GM19395 (cell line): ENCODE measurements at regions not wholly inside any gene's neighbourhood (a gene's known extent, or its start where the extent isn't known, plus 50 kb on each side); places are given as distances from the start of the nearest gene placed in this dataset.

Experiments used
- ATAC-seq: cut with Tn5 transposase; IDR thresholded peaks from one replicate; pipeline ENCODE4 v1.9.1; 2021; ENCODE audit warnings: mild to moderate bottlenecking, moderate library complexity; ENCODE audit not compliant: unreplicated experiment

DNA sequence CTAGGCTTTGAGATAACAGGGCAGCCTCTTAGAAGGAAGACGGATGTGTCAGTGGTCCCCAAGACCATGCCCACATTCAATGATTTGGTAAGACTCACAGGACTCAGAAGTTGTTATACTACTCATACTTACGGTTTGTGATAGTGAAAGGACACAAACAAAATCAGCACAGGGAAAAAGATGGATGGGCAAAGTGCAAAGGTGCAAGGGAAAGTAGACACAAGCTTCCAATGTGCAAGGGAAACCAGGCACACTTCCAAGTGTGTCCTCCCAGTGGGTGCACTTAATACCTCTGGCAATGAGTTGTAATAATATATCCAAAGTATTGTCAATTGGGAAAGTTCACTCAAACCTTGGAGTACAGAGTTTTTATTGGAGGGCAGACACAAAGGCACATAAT lies 53.8 kb upstream of the VCX start:
- ATAC-seq = no peak

DNA sequence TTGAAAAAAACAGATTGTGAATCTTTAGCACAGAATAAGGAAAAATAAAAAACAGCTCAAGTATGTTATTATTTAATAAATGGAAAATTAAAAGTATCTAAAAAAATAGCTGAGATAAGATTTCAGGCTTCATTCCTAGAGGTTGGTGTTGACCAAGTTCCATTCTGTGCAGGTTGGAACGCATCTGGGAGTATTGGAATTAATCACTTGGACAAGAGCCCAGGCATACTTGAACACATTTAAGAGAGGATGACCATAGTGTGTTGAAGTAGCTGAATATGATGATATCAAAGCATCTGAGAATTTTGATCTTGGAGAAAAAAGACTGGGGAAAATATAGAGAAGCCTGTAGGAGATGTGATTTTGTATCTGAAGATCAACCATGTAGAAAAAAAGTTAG lies 54.6 kb upstream of the VCX start:
- no peak for ATAC-seq

GRCh38 chrX:7787714-7788113 lies 55.3 kb upstream of the VCX start:
- no peak for ATAC-seq

- ATAC-seq = no peak
These were observed 58.4 kb upstream of the VCX start for GRCh38 chrX:7784580-7784979.

DNA sequence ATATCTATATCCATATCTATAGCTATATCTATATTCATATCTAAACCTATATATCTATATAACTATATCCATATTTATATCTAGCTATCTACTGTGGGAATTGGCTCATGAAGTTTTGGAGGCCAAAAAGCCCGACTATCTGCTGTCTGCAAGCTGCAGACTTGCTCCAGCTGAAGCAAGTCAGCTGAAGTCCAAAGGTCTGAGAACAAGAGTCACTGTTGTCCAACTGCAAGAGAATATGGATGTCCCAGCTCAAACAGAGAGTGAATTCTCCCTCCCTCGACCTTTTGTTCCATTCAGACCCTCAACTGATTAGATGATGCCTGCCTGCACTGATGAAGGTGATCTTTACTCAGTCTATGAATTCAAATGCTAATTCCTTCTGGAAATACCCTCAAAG lies 63.3 kb upstream of the VCX start:
- no peak for ATAC-seq

DNA sequence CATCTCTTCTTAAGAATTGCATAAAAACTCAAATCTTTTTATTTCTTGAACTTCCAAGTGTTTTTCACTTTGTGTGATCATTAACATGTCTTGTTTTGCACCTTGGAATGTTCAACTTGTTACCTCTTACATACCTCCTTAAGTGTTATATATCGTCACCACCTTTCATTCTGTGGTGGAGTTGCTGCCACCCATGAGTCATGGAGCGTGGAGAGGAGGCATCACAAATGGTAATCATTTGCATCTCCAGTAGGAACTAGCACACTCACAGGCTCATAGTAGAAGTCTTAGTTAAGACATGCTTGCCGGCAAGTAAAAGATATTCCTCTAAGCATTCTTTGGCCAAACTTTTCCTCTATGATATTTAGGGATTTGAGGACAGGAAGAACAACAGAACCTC lies 67.0 kb upstream of the VCX start:
- ATAC-seq = no peak

DNA sequence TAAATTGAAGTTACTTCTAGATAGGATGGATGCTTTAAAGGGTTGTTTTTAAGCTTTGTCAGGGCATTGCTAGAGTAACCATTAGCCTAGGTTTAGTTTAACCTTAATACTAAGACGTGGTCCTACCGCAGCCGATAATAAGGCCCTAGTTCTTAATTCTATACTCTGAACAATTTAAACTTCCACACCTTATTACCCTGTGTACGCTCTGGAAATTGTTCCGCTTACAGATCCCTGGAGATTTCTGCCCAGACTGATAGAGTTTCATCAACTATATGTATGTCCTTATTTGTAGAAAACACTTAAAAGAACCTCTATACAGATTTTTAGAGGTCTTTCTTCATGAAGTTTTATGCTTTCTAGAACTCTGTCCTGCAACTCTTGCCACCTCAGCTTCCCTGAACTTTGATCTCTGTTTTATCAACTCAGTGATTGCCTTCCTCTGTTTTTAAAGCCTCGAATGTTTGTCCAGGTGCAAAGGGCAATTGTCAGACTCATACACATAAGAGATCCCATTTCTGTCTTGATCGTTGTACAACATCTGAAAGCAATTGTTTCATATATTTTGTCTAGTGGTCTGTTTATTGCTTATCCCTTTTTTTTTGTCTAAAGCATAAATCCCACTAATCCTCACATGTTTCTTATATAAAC lies 71.1 kb upstream of the VCX start:
- ATAC-seq = no peak

GRCh38 chrX:7759830-7760229 lies 83.1 kb upstream of the VCX start:
- no peak for ATAC-seq

GRCh38 chrX:7746856-7747255 lies 96.1 kb upstream of the VCX start:
- ATAC-seq = no peak

- ATAC-seq = no peak
These were observed 112.9 kb upstream of the VCX start for GRCh38 chrX:7730071-7730470.

- ATAC-seq = no peak
These were observed 122.5 kb upstream of the VCX start for GRCh38 chrX:7720519-7720918.

- no peak for ATAC-seq
These were observed 128.6 kb upstream of the VCX start for GRCh38 chrX:7714351-7714750.

GRCh38 chrX:7711167-7711566 lies 131.8 kb upstream of the VCX start:
- no peak for ATAC-seq

DNA sequence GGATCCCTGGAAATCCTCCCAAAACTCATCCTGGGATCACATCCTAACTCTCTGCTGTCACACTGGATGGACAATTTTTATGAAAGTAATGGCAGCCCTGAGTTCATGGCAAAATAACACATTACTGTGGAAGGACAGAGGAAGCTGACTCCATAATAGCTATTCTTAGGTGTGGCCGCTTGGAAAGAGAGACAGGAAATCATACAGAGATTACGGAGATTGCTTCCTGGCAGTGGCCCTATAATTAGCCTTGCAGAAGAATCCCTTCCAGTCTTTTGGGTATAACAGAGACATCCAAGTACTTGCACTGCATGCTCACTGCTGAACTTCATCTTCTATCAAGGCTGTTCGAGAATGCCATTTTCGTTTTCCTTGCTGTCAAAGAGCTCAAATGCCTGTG lies 133.1 kb upstream of the VCX start:
- ATAC-seq = no peak

DNA sequence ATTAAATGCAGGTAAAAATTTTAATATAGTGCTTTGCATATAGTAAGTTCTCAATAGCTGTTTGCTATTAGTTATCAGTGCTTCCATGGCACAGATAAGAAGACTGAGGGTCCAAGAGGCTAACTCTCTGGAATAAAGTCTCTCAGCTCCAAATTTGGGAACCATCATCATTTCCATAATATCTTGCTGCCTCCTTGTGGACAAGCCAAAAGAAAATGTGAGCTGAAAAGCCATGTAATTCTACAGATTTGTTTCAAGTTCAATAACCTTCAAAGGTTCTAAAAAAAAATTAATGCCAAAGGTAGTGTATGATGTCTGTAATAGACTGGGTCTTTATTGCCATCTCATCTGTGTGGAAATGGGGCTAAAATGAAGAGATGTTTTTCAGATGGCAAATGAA lies 136.9 kb upstream of the VCX start:
- ATAC-seq = no peak

GRCh38 chrX:7704205-7704604 lies 138.8 kb upstream of the VCX start:
- ATAC-seq = no peak

- ATAC-seq = no peak
These were observed 144.7 kb upstream of the VCX start for GRCh38 chrX:7698248-7698647.

DNA sequence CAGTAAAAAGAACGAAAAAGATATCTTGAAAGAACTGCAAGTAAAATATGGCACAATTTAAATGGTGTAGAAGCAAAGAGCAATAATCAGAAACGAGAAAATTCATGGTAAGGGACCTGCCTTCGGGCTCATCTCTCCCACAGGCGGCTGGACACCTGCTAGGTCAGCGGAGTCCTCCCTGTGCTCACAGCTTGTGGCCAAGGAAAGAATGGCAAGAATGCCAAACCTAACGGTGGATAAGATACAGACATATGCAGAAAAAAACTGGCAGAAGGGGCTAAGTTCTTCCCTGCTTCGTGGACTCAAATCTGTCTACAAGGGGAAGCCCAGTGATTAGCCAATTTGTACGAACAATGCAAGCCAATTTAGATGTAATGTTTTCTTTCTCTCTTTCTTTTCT lies 152.1 kb upstream of the VCX start:
- ATAC-seq = no peak

DNA sequence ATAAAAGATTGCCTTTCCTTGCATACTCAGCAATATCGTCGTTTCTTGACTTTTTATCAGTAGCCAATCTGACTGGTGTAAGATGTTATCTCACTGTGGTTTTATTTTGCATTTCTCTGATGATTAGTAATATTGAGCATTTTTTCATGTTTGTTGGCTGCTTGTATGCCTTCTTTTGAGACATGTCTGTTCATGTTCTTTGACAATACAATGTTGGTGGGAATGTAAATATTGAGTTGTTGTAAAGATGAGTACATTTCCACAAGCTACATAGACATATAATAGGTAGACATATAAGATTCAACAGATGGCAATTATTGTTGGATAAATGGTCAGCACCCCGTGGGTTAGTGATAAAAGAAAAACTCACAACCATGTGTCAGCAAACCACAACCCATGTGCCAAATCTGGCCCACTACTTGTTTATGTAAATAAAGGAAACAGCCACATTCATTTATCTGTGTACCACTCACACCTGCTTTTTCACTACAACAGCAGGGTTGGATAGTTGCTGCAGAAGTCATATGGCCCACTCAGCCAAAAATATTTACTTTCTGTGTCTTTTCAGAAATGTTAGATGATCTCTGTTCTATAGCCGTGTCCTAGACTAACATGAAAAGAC lies 153.1 kb upstream of the VCX start:
- ATAC-seq = no peak

DNA sequence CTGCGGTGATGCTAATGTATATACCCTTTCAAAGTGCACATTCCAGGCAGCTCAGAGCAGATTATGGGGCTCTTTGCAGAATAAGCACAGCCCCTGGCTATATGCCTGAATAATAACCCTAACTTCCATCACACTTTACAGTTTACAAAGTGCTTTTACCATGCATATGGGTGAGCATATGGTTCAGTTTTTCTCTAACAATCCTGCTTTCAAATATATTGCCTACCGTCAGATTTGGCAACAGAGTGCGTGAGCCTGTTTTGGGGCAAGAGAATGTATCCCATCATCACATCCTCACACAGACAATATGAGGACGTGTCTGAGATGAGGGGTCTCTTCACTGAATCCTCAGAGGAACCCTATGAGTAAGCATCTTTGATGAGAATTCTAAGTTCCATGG lies 162.8 kb upstream of the VCX start:
- ATAC-seq = no peak

DNA sequence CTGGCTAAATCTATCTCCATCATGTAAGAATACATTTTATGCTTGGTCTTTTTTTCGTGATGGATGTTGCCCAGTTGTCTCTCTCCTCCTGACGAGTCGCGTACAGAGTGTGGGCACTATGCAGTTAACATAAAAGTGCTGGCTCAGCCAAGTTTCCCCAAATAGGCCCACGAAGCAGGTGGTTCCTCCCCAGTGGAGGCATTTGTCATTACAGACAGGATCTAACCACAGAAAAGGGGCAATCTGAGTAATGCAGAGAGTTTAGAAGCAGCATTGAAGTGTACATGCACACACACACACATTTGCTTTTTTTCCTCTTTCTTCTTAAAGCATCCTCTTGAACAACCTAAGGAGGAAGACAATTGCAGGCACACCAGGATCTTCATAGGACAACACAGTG lies 188.7 kb upstream of the VCX start:
- ATAC-seq = no peak

- no peak for ATAC-seq
These were observed 195.1 kb upstream of the VCX start for GRCh38 chrX:7647831-7648230.

DNA sequence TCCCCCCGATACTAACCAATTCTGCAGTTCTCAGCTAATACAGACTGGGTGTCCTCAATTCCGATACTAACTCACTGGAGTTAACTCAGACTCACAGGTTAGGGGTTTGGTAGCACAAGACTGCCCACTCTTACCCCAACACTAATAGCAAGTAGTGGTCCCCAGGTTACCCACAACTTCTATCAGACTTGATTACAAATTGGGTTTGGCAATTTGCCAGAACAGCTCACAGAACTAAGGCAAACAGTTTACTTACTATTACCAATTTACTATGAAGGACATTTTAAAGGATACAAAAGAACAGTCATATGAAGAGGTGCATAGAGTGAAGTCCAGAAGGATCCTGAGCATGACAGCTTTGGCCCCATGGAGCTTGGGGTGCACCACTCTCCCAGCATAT lies 201.8 kb upstream of the VCX start:
- no peak for ATAC-seq
